ENCODE measurements at regions not wholly inside any gene's neighbourhood (a gene's known extent, or its start where the extent isn't known, plus 50 kb on each side); places are given as distances from the start of the nearest gene placed in this dataset.

DNA sequence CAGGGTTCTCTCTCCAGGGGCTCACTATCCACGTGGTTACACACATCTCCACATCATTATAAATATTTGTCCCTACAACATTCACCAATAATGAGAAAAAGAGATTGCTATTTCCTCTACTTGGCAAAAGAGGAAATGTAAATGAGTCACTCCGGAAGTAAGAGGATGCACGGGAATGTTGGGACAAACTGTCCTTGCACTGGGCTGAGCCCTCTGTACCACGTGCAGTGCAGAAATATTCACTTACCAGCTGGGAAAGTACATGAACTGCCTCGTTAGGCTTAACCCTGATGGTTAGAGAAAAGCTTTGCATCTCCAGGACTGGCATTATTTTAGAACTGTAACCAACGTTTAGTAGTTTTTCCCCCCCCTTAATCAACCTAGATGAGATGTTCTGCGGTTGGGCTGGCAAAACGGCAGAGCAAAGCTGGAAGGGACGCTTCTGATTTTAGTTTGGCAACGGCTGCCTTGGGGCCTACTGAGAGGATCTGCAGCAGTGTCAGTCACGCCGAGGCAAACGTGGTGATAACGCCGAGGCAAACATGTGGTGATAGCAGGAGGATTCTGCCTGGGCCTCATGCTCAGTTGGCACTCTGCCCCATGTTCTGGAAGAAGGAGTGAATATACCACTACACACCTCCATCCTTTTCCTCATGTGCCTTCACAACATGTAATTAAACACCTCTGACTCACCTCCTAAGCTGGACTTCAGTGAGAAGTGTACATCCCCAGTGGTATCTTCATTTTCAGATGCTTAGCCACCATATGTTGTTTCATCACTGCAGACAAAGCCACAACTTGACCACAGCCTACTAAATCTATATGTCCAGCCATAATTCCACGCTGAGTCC, 661.4 kb upstream of the KLF4 start:
- TF ChIP-seq, protein P1, sequence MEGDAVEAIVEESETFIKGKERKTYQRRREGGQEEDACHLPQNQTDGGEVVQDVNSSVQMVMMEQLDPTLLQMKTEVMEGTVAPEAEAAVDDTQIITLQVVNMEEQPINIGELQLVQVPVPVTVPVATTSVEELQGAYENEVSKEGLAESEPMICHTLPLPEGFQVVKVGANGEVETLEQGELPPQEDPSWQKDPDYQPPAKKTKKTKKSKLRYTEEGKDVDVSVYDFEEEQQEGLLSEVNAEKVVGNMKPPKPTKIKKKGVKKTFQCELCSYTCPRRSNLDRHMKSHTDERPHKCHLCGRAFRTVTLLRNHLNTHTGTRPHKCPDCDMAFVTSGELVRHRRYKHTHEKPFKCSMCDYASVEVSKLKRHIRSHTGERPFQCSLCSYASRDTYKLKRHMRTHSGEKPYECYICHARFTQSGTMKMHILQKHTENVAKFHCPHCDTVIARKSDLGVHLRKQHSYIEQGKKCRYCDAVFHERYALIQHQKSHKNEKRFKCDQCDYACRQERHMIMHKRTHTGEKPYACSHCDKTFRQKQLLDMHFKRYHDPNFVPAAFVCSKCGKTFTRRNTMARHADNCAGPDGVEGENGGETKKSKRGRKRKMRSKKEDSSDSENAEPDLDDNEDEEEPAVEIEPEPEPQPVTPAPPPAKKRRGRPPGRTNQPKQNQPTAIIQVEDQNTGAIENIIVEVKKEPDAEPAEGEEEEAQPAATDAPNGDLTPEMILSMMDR (IDR thresholded peaks at IDR 0.05; ENCODE audit: borderline replicate concordance, control extremely low read depth, extremely low read depth, insufficient read depth, missing control alignments): no peak
- in situ Hi-C loops (cut with MboI; ENCODE audit: low sequenced_read_pairs, unreplicated experiment): no loop called here
- DNase-seq (ENCODE audit: low spot score): no peak

- DNase-seq (ENCODE audit: low spot score): no peak
- TF ChIP-seq, protein P1 (IDR thresholded peaks at IDR 0.05; ENCODE audit: borderline replicate concordance, control extremely low read depth, extremely low read depth, insufficient read depth, missing control alignments): no peak
- in situ Hi-C loops (cut with MboI; ENCODE audit: low sequenced_read_pairs, unreplicated experiment): no loop called here
These were observed 659.8 kb upstream of the KLF4 start for GRCh38 chr9:108149326-108149725.

GRCh38 chr9:108142504-108143201, 653.1 kb upstream of the KLF4 start:
- no peak for DNase-seq (ENCODE audit: low spot score)
- TF ChIP-seq, protein P1 (IDR thresholded peaks at IDR 0.05; ENCODE audit: borderline replicate concordance, control extremely low read depth, extremely low read depth, insufficient read depth, missing control alignments): no peak
- in situ Hi-C loops (cut with MboI; ENCODE audit: low sequenced_read_pairs, unreplicated experiment): no loop called here

GRCh38 chr9:108142142-108142503, 652.6 kb upstream of the KLF4 start:
- TF ChIP-seq, protein P1 (IDR thresholded peaks at IDR 0.05; ENCODE audit: borderline replicate concordance, control extremely low read depth, extremely low read depth, insufficient read depth, missing control alignments): no peak
- no peak for DNase-seq (ENCODE audit: low spot score)
- in situ Hi-C loops (cut with MboI; ENCODE audit: low sequenced_read_pairs, unreplicated experiment): no loop called here

- DNase-seq (ENCODE audit: low spot score): no peak
- in situ Hi-C loops (cut with MboI; ENCODE audit: low sequenced_read_pairs, unreplicated experiment): no loop called here
These were observed 650.3 kb upstream of the KLF4 start for GRCh38 chr9:108139900-108140299.

GRCh38 chr9:108138516-108138915, 648.9 kb upstream of the KLF4 start:
- no peak for DNase-seq (ENCODE audit: low spot score)
- in situ Hi-C loops (cut with MboI; ENCODE audit: low sequenced_read_pairs, unreplicated experiment): no loop called here
- TF ChIP-seq, protein P1 (IDR thresholded peaks at IDR 0.05; ENCODE audit: borderline replicate concordance, control extremely low read depth, extremely low read depth, insufficient read depth, missing control alignments): no peak

More at GRCh38 chr9:108139900-108140299, 650.3 kb upstream of the KLF4 start:
- TF ChIP-seq, protein P1 (IDR thresholded peaks at IDR 0.05; ENCODE audit: borderline replicate concordance, control extremely low read depth, extremely low read depth, insufficient read depth, missing control alignments): no peak
